ENCODE measurements at regions not wholly inside any gene's neighbourhood (a gene's known extent, or its start where the extent isn't known, plus 50 kb on each side); places are given as distances from the start of the nearest gene placed in this dataset.

- H3K79me2 ChIP-seq (ENCODE audit: control insufficient read depth in 1 of 2, insufficient read depth in 2 of 2, low read length in 2 of 2): no peaks in the 10 kb centered on the region
- ChIA-PET CTCF (ENCODE audit: partially characterized antibody) (interaction anchor here (1.1 kb wide), 1 partner anchor 13 kb away, joined by 7 read pairs; no protein-coding TSS in a partner anchor), POLR2A (ENCODE audit: partially characterized antibody) (no interaction called here)
- no peaks in the 10 kb centered on the region for H3K36me3 ChIP-seq (ENCODE audit: control insufficient read depth in 2 of 4, insufficient read depth in 4 of 4, low read length in 3 of 4)
- 93% methylated on average over 4 of the region's 4 CpGs; no CpG with 5 or more reads in 1 of the 2 experiments for WGBS, 2 experiments (ENCODE audit: extremely low coverage in 1 of 2, insufficient coverage in 1 of 2, insufficient read length in 1 of 2, insufficient replicate concordance in 2 of 2, low coverage in 1 of 2, low lambda C conversion rate in 2 of 2, missing lambda C conversion rate in 1 of 2)
- no peak overlapping the region for H3K9ac ChIP-seq (replicated peaks in 1 of 4; ENCODE audit: extremely low read depth in 1 of 4, low read depth in 3 of 4, low read length in 3 of 4)
- no peaks in the 10 kb centered on the region for H3K79me1 ChIP-seq (ENCODE audit: low read depth, low read length)
- H3K4me1 ChIP-seq (replicated peaks in 1 of 4; ENCODE audit: control insufficient read depth in 3 of 4, insufficient read depth in 4 of 4, low read length in 3 of 4): peaks cover 0 to 5% (median 3%) of the 10 kb centered on the region in 4 experiments; a peak in 3 of 7 replicates
- no peak overlapping the region for H4K5ac ChIP-seq (ENCODE audit: insufficient read length, low read depth, low read length)
- no peak overlapping the region for H2BK20ac ChIP-seq (ENCODE audit: low read length)
- no peaks in the 10 kb centered on the region; a peak in 1 of 7 replicates for H3K27me3 ChIP-seq (replicated peaks in 1 of 4; ENCODE audit: control insufficient read depth in 3 of 4, extremely low read depth in 1 of 4, insufficient read depth in 3 of 4, low read length in 3 of 4)
- H3K9me3 ChIP-seq (ENCODE audit: insufficient read depth in 2 of 2, low read depth in 1 of 2, low read length in 1 of 2): no peaks in the 10 kb centered on the region
- H2BK120ac ChIP-seq (replicated peaks; ENCODE audit: low read depth, low read length): no peak overlapping the region
- no peak overlapping the region for H2BK12ac ChIP-seq (ENCODE audit: low read depth, low read length)
- H2AFZ ChIP-seq (ENCODE audit: low read length): no peak overlapping the region
- no peak overlapping the region for H3K27ac ChIP-seq (ENCODE audit: low read depth, low read length)
- no peak for FAIRE-seq
- no peaks in the 10 kb centered on the region for H4K20me1 ChIP-seq (replicated peaks in 1 of 2; ENCODE audit: control insufficient read depth in 1 of 2, insufficient read depth in 2 of 2, low read length in 2 of 2)
- H3K56ac ChIP-seq (replicated peaks; ENCODE audit: insufficient read length, low read depth, low read length): no peak overlapping the region
- no peak overlapping the region for H3K4me2 ChIP-seq (ENCODE audit: insufficient read depth in 1 of 2, low read depth in 2 of 2, low read length in 2 of 2)
- no peak overlapping the region for H4K8ac ChIP-seq (ENCODE audit: extremely low read depth, insufficient read depth, low read length)
- H2BK15ac ChIP-seq (ENCODE audit: low read length): no peak overlapping the region
- H3K14ac ChIP-seq (ENCODE audit: insufficient read length): no peak overlapping the region
- H4K91ac ChIP-seq (replicated peaks; ENCODE audit: insufficient read length, low read length): no peak overlapping the region
- no peak overlapping the region for H3K4ac ChIP-seq (replicated peaks; ENCODE audit: insufficient read length, low read depth, low read length)
- H3K4me3 ChIP-seq (ENCODE audit: extremely low read depth in 1 of 4, insufficient read depth in 2 of 4, low read depth in 3 of 4, low read length in 4 of 4): no peak overlapping the region
- DNase-seq (ENCODE audit: low read depth in 1 of 2, low spot score in 2 of 2): no peak
- no peak overlapping the region for H3K18ac ChIP-seq (ENCODE audit: extremely low read depth, low read length)
- no peak overlapping the region for H2AK5ac ChIP-seq (ENCODE audit: low read depth, low read length)
- no peak overlapping the region for H2BK5ac ChIP-seq (ENCODE audit: low read depth, low read length)
- TF ChIP-seq KDM4A (IDR thresholded peaks at IDR 0.05; ENCODE audit: low read depth, low read length, severe bottlenecking) (no peak), ASH2L (IDR thresholded peaks at IDR 0.05; ENCODE audit: low read length) (no peak), PHF8 (conservative IDR thresholded peaks at IDR 0.05; ENCODE audit: low read depth, low read length) (no peak), SP1 (IDR thresholded peaks at IDR 0.05; ENCODE audit: low read depth, low read length) (no peak), NANOG (IDR thresholded peaks at IDR 0.05; ENCODE audit: insufficient read depth, low read depth, low read length, poor library complexity, severe bottlenecking) (no peak), ZNF274 (IDR thresholded peaks at IDR 0.05; ENCODE audit: borderline replicate concordance, extremely low read depth, low read length) (no peak), CEBPB (IDR thresholded peaks at IDR 0.05; ENCODE audit: low read depth, low read length) (no peak), POLR2A (IDR thresholded peaks at IDR 0.05; ENCODE audit: control extremely low read depth in 1 of 2, low read depth in 2 of 2, low read length in 2 of 2) (no peak), SP4 (IDR thresholded peaks at IDR 0.05; ENCODE audit: low read length) (no peak), YY1 (IDR thresholded peaks at IDR 0.05; ENCODE audit: low read depth, low read length) (no peak), TAF1 (IDR thresholded peaks at IDR 0.05; ENCODE audit: low read depth, low read length) (no peak)
- TF ChIP-seq, protein P1, sequence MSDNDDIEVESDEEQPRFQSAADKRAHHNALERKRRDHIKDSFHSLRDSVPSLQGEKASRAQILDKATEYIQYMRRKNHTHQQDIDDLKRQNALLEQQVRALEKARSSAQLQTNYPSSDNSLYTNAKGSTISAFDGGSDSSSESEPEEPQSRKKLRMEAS (IDR thresholded peaks at IDR 0.05): no peak
- no peak overlapping the region for H3K23ac ChIP-seq (ENCODE audit: insufficient read length)
- H3K23me2 ChIP-seq (ENCODE audit: low read depth, low read length): no peaks in the 10 kb centered on the region
These were observed 63.0 kb upstream of the PTPN3 start for GRCh38 chr9:109561137-109561536.
